Psoas muscle (tissue), 7 donors: ENCODE measurements at regions not wholly inside any gene's neighbourhood (a gene's known extent, or its start where the extent isn't known, plus 50 kb on each side); places are given as distances from the start of the nearest gene placed in this dataset.

Experiments used
- ATAC-seq, 4 donors: fragments of 200-7000 bp; cut with Tn5 transposase; one replicate each; pipeline ENCODE4 v1.9.1; 2020; ENCODE audit warnings: moderate library complexity in 3 of 4, mild to moderate bottlenecking in 2 of 4
- DNase-seq, 2 donors: peaks; one replicate each; pipeline ENCODE4 v3.0.0-alpha.2; 2020
- H3K27ac ChIP-seq: fragments of 200-600 bp; one replicate; pipeline ENCODE4 v1.8.0; 2022
- H3K27me3 ChIP-seq, 3 donors: fragments of 200-600 bp in 1 of 3; one replicate each; pipeline versions ENCODE4 v1.6.1 to v1.8.0; 2013 to 2022; ENCODE audit warnings: low read length in 2 of 3, mild to moderate bottlenecking in 2 of 3, moderate library complexity in 1 of 3; ENCODE audit not compliant: insufficient read depth in 3 of 3
- H3K36me3 ChIP-seq, 2 donors: fragments of 200-600 bp in 1 of 2; one replicate each; pipeline versions ENCODE4 v1.6.1 to v1.8.0; 2013 to 2022; ENCODE audit warnings: low read depth in 1 of 2, mild to moderate bottlenecking in 1 of 2, moderate library complexity in 1 of 2; ENCODE audit not compliant: insufficient read depth in 1 of 2
- H3K4me1 ChIP-seq: fragments of 200-600 bp; one replicate; pipeline ENCODE4 v1.8.0; 2022
- H3K4me3 ChIP-seq: fragments of 200-600 bp; one replicate; pipeline ENCODE4 v1.8.0; 2022; ENCODE audit warnings: mild to moderate bottlenecking
- H3K9me3 ChIP-seq: fragments of 200-600 bp; one replicate; pipeline ENCODE4 v1.8.0; 2022
- WGBS, 3 donors: extraction: QIAGEN DNeasy Blood & Tissue Kit; methylation state at CpG; one replicate each; pipeline versions ENCODE4 v1.1.6 to v1.1.7; 2013; 5-methylcytosine and 5-hydroxymethylcytosine counted together
- intact Hi-C, 2 donors: fragments of 100-400 bp; cut with DNase I; formaldehyde crosslinking; loops; one replicate each; pipeline versions ENCODE4 v1.11.0 to v1.14.2; 2022
- TF ChIP-seq, protein P1 (sequence below): fragments of 200-600 bp; IDR thresholded peaks from one replicate; pipeline ENCODE4 v1.8.0; 2022; ENCODE audit warnings: antibody characterized with exemption
- donor health status: healthy with polysubstance abuse.
- donor health status: DM: no; HTN: no; CAD: no; lungs with moderate emphysema.
- donor health status: Bipolar disorder and iron deficiency.
- donor health status: healthy.
- donor health status: DM: yes; HTN: yes; CAD: no.
- donor health status: DM: no; HTN: no; CAD: no.
- donor health status: DM: yes; HTN: yes; CAD: no.

DNA sequence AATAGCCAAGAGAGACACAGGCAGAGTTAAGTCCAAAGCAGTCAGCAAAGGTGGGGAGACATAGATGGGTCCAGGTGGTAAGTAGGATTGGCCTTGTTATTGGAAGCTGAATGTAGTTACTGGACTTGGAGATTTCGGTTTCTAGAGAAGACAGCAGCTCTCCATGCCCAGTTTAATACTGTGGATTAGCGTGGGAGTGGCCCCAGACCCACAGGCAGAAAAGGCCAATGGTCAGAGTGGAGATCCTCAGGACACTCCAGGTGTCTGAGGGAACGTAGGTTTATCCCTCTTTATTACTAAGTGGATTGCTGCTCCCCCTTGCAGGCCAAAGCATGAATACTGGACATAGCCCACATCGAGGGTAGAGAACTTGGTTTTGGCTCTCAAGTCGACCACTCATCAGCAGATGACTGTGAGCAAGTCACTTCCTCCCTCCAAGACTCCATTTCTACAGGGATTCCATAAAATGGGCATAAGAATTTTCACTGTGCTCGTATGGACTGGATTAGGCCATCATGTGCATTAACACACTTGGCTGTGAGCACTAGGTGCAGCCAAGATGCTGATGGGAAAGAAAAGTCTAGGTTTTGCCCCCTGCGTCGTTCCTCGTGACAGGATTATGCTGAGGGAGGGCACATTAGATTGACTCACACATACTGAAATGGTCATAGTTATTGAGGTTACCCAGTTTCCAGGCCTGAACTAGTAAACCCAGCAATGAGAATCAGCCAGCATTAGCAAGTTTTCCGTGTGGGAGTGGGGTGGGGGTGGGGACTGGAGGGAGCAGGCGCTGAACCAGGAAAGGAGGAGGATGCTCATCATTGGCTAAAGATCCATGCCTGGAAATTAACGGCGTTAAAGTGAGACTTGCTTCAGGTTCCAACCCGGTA, 225.2 kb upstream of the TPRG1 start:
- H3K27me3 ChIP-seq, result no peaks in the 10 kb centered on the region
- whole genome bisulfite sequencing, 3 donors, result 33 to 56% (median 46%) methylated on average over 14 of the region's 14 CpGs
- intact Hi-C loops, result loop anchor here (5.0 to 10.0 kb wide), 3 partner anchors 264 to 592 kb away; no protein-coding TSS in a partner anchor
- no peaks in the 10 kb centered on the region for H3K36me3 ChIP-seq
- TF ChIP-seq, protein P1, sequence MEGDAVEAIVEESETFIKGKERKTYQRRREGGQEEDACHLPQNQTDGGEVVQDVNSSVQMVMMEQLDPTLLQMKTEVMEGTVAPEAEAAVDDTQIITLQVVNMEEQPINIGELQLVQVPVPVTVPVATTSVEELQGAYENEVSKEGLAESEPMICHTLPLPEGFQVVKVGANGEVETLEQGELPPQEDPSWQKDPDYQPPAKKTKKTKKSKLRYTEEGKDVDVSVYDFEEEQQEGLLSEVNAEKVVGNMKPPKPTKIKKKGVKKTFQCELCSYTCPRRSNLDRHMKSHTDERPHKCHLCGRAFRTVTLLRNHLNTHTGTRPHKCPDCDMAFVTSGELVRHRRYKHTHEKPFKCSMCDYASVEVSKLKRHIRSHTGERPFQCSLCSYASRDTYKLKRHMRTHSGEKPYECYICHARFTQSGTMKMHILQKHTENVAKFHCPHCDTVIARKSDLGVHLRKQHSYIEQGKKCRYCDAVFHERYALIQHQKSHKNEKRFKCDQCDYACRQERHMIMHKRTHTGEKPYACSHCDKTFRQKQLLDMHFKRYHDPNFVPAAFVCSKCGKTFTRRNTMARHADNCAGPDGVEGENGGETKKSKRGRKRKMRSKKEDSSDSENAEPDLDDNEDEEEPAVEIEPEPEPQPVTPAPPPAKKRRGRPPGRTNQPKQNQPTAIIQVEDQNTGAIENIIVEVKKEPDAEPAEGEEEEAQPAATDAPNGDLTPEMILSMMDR, result no peak
- peak; percentile 0 to 18 (median 10) for ATAC-seq
- H3K4me1 ChIP-seq, result peaks cover 44% of the 10 kb centered on the region
- H3K4me3 ChIP-seq, result peak overlapping the region; percentile 53
- H3K9me3 ChIP-seq, result no peaks in the 10 kb centered on the region
- peak overlapping the region; percentile 94 for H3K27ac ChIP-seq
- DNase-seq, result peak; percentile 31 to 53

DNA sequence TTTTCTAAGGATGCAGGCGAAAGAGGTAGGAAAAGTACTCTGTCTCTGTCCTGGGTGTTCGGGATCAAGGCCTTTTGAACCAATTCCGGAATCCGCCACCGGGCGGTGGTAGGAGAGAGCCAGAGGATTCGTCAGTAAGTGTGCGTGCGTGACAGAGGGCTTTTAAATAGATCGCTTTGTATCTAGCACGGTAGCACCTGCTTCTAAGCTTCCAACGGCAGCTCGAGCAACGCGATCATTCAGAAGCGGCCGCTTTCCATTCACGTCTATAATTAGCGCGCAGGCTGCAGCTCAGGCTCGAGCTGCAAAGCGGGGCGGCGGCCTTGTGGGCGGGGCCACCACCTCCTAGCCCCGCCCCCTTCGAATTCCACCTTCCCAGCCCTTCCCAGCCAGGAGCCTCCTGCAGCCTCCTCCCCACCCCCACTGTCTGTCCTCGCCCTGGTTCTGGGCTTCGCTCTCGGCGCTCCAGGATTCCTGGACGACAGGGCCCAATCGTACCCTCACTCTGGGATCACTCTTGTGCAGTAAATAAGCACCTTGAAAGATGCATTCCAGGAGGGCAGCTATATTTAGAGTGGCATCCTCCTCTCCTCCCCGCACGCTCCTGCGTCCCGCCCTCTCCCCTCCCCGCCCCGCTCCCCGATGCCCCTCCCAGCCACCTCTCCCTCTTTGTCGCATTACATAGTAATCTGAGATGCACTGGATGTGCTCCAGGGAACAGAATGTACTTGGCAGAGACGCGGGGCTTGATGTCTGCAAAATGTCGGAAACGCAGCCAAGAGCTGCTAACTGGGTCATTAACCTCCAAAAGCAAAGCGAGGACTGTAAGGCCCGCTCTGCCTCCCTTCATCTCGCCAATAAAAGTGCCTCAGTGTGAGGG, 224.1 kb upstream of the TPRG1 start:
- Histone ChIP-seq H3K4me1 (peaks cover 44% of the 10 kb centered on the region), H3K27me3 (no peaks in the 10 kb centered on the region), H3K36me3 (no peaks in the 10 kb centered on the region), H3K9me3 (no peaks in the 10 kb centered on the region), H3K27ac (peak overlapping the region; percentile 94), H3K4me3 (peak overlapping the region; percentile 53)
- intact Hi-C loops, result loop anchor here (2.0 to 10.0 kb wide), 5 partner anchors 265 to 1209 kb away; no protein-coding TSS in a partner anchor
- DNase-seq (peak; percentile 93 to 96), ATAC-seq (peak; percentile 85 to 87 (median 86))
- TF ChIP-seq, protein P1, result peak; percentile 52
- WGBS, 3 donors, result 1 to 4% (median 3%) methylated on average over 47 to 48 of the region's 48 CpGs

DNA sequence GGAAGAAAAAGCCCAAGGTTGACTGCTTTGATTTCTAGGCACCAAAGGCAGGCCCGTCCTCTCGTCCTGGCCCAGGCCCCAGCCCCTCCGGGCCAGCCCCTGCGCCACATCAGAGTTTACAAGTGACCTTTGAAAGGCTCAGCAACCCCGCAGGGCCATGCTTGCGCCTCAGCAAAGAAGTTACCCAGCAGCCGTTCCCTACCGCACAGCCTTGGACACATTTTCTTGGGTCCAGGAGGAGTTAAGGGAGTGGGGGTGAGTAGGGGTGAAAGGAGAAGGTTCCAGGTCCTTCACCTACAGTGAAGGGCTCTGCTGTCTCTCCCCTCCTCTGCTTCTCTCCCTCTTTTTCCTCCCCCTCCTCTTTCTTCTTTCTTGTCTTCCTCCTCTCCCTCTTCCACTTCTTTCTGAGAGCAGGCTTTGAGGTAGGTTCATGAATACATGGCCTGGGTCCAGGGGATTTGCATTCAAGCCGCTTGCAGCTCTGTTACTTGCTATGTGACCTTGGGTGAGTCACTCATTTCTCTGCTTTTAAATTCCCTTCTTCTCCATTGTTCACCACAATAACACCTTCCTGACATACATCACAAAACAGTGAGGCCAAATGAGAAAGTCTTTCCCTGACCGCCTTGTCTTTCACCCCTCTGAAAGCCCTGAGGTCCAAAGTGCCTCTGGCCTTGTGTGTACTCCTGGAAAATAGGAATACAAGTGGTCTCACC, 223.3 kb upstream of the TPRG1 start:
- ATAC-seq, result peak in 3 of 4 donors; percentile 17 to 28 (median 24)
- Histone ChIP-seq H3K4me1 (peaks cover 44% of the 10 kb centered on the region), H3K9me3 (no peaks in the 10 kb centered on the region), H3K27me3 (no peaks in the 10 kb centered on the region), H3K36me3 (no peaks in the 10 kb centered on the region), H3K4me3 (peak overlapping the region; percentile 53), H3K27ac (peak overlapping the region; percentile 94)
- intact Hi-C loops, result loop anchor here (2.0 to 10.0 kb wide), 5 partner anchors 266 to 1210 kb away; no protein-coding TSS in a partner anchor
- WGBS, 3 donors, result 12 to 20% (median 20%) methylated on average over 10 of the region's 10 CpGs
- TF ChIP-seq, protein P1, result no peak
- no peak for DNase-seq

DNA sequence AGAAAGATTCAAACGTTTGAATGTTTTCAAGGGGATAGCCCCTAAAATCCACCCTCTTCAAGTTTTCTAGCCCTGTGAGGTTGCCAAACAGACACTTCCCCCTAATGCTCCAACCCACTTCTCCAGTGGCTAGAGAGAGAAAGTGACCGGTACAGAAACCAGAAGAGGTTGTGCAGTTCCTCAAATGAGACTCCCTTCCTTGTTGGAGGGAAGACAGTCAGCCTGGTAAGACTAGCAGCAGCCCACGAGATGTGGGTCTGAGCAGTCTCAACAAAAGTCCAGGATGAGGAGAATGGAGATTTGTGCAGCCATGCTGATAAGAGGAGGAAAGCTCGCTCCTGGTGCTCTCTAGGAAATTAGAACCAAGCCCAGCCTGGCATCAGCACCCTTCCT, 222.8 kb upstream of the TPRG1 start:
- TF ChIP-seq, protein P1, result no peak

More for the DNA sequence above, 222.8 kb upstream of the TPRG1 start:
- H3K9me3 ChIP-seq, result no peaks in the 10 kb centered on the region
- 50 to 74% (median 68%) methylated on average over 4 of the region's 4 CpGs for WGBS, 3 donors
- H3K4me3 ChIP-seq, result peak overlapping the region; percentile 53
- H3K36me3 ChIP-seq, result no peaks in the 10 kb centered on the region
- ATAC-seq (no peak), DNase-seq (no peak)
- intact Hi-C loops, result loop anchor here (2.0 to 10.0 kb wide), 5 partner anchors 267 to 1210 kb away; no protein-coding TSS in a partner anchor
- no peaks in the 10 kb centered on the region for H3K27me3 ChIP-seq
- H3K27ac ChIP-seq, result peak overlapping the region; percentile 94
- H3K4me1 ChIP-seq, result peaks cover 44% of the 10 kb centered on the region
